ENCODE measurements at regions not wholly inside any gene's neighbourhood (a gene's known extent, or its start where the extent isn't known, plus 50 kb on each side); places are given as distances from the start of the nearest gene placed in this dataset.

- no peak for TF ChIP-seq CTCF (IDR thresholded peaks at IDR 0.05; ENCODE audit: poor library complexity, severe bottlenecking)
- Histone ChIP-seq H3K4me1 (ENCODE audit: insufficient read depth, poor library complexity, severe bottlenecking) (no peaks in the 10 kb centered on the region), H3K27me3 (ENCODE audit: insufficient read depth, poor library complexity, severe bottlenecking) (no peaks in the 10 kb centered on the region), H3K4me3 (ENCODE audit: severe bottlenecking) (no peak overlapping the region), H3K9me3 (ENCODE audit: severe bottlenecking) (no peaks in the 10 kb centered on the region), H3K36me3 (ENCODE audit: low read depth) (peaks cover 27% of the 10 kb centered on the region; the same call in 1 of the 2 replicates), H3K27ac (ENCODE audit: poor library complexity, severe bottlenecking) (no peak overlapping the region)
- ATAC-seq (ENCODE audit: low read depth): no peak
- no peak for DNase-seq (ENCODE audit: low spot score)
Observed at GRCh38 chr17:63162406-63163157, 196.5 kb downstream of the TANC2 start.

DNA sequence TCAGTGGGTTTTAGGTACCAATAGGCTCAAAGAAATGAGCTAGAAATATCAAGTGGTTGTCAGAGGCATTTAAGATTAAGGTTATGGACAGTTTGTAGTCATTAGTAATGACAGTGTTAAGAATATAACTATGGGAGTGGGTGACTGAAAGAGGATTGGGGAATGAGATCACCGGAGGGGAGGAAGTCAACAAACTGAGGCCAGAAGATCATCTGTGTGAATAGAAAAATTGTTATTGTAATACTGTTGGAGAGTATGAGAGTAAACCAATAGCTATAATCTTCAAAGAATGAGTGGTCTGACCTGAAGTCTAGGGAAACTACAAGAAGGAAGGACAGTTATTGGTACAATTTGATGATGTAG, 197.1 kb downstream of the TANC2 start:
- Histone ChIP-seq H3K4me3 (ENCODE audit: severe bottlenecking) (no peak overlapping the region), H3K9me3 (ENCODE audit: severe bottlenecking) (no peaks in the 10 kb centered on the region), H3K36me3 (ENCODE audit: low read depth) (peaks cover 24% of the 10 kb centered on the region; the same call in 1 of the 2 replicates), H3K27me3 (ENCODE audit: insufficient read depth, poor library complexity, severe bottlenecking) (no peaks in the 10 kb centered on the region), H3K27ac (ENCODE audit: poor library complexity, severe bottlenecking) (no peak overlapping the region), H3K4me1 (ENCODE audit: insufficient read depth, poor library complexity, severe bottlenecking) (no peaks in the 10 kb centered on the region)
- no peak for TF ChIP-seq CTCF (IDR thresholded peaks at IDR 0.05; ENCODE audit: poor library complexity, severe bottlenecking)
- DNase-seq (ENCODE audit: low spot score) (no peak), ATAC-seq (ENCODE audit: low read depth) (no peak)

GRCh38 chr17:63165400-63165799, 199.4 kb downstream of the TANC2 start:
- peaks cover 17% of the 10 kb centered on the region; the same call in 1 of the 2 replicates for H3K36me3 ChIP-seq (ENCODE audit: low read depth)
- DNase-seq (ENCODE audit: low spot score) (no peak), ATAC-seq (ENCODE audit: low read depth) (no peak)
- H3K27ac ChIP-seq (ENCODE audit: poor library complexity, severe bottlenecking): no peak overlapping the region
- H3K27me3 ChIP-seq (ENCODE audit: insufficient read depth, poor library complexity, severe bottlenecking): no peaks in the 10 kb centered on the region
- no peaks in the 10 kb centered on the region for H3K4me1 ChIP-seq (ENCODE audit: insufficient read depth, poor library complexity, severe bottlenecking)
- no peak overlapping the region for H3K4me3 ChIP-seq (ENCODE audit: severe bottlenecking)
- no peaks in the 10 kb centered on the region for H3K9me3 ChIP-seq (ENCODE audit: severe bottlenecking)
- no peak for TF ChIP-seq CTCF (IDR thresholded peaks at IDR 0.05; ENCODE audit: poor library complexity, severe bottlenecking)

DNA sequence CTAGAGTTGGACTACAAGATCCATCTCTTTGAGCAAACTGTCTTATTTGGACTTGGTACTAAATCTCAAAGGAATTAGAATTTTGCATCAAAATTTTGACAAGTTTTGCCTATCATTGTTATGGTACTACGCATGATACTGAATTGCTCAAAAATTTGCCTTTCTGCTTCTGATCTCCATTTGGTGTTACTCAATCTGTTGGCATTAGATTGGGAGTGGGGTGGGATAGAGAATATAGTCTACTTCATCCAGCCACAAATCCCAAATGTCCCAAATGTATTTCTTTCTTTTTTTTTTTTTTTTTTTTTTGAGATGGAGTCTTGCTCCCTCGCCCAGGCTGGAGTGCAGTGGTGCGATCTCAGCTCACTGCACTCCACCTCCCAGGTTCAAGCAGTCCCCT, 204.8 kb downstream of the TANC2 start:
- no peak for DNase-seq (ENCODE audit: low spot score)
- Histone ChIP-seq H3K27ac (ENCODE audit: poor library complexity, severe bottlenecking) (no peak overlapping the region), H3K9me3 (ENCODE audit: severe bottlenecking) (no peaks in the 10 kb centered on the region), H3K27me3 (ENCODE audit: insufficient read depth, poor library complexity, severe bottlenecking) (no peaks in the 10 kb centered on the region), H3K4me3 (ENCODE audit: severe bottlenecking) (no peak overlapping the region), H3K4me1 (ENCODE audit: insufficient read depth, poor library complexity, severe bottlenecking) (no peaks in the 10 kb centered on the region), H3K36me3 (ENCODE audit: low read depth) (peaks cover 28% of the 10 kb centered on the region; the same call in 1 of the 2 replicates)
- no peak for ATAC-seq (ENCODE audit: low read depth)
- TF ChIP-seq CTCF (IDR thresholded peaks at IDR 0.05; ENCODE audit: poor library complexity, severe bottlenecking): no peak
